HL-60 (cell line): ENCODE measurements at regions not wholly inside any gene's neighbourhood (a gene's known extent, or its start where the extent isn't known, plus 50 kb on each side); places are given as distances from the start of the nearest gene placed in this dataset.

ENCODE experiments used
- CTCF ChIP-seq: IDR thresholded peaks from one replicate; pipeline ENCODE4 v1.5.1; 2011; ENCODE audit warnings: low read length, control low read depth, inconsistent platforms; ENCODE audit not compliant: insufficient read depth
- POLR2AphosphoS5 ChIP-seq: IDR thresholded peaks from 2 replicates; pipeline ENCODE4 v1.6.1; 2012; ENCODE audit warnings: low read depth

GRCh38 chr3:6605227-6605626 lies 255.7 kb upstream of the GRM7 start:
- TF ChIP-seq CTCF = no peak
- TF ChIP-seq POLR2AphosphoS5 = no peak
